Activated CD8-positive, alpha-beta T cell treated with anti-CD3 and anti-CD28 coated beads for 36 hours (primary cell): ENCODE measurements at regions not wholly inside any gene's neighbourhood (a gene's known extent, or its start where the extent isn't known, plus 50 kb on each side); places are given as distances from the start of the nearest gene placed in this dataset.

Source experiments
- ATAC-seq: fragments of 200-7000 bp; cut with Tn5 transposase; one replicate; pipeline ENCODE4 v1.10.0; 2021; ENCODE audit warnings: mild to moderate bottlenecking, moderate library complexity
- CTCF ChIA-PET: fragments of 350-600 bp; sonication (Branson Sonifier 250); formaldehyde crosslinking; loops from one replicate; lab custom pipeline; 2021; ENCODE audit warnings: antibody characterized with exemption; lab: Charles Lee
- POLR2A ChIA-PET: fragments of 350-600 bp; sonication (Branson Sonifier 250); formaldehyde crosslinking; loops from one replicate; lab custom pipeline; 2021; ENCODE audit warnings: antibody characterized with exemption; lab: Charles Lee
- DNase-seq: peaks from one replicate; pipeline ENCODE4 v3.0.0-alpha.2; 2020
- H3K27ac Mint-ChIP-seq: one replicate; pipeline ENCODE4 v1.8.0; 2021; ENCODE audit warnings: mild to moderate bottlenecking, mixed read lengths
- H3K27me3 Mint-ChIP-seq: one replicate; pipeline ENCODE4 v1.8.0; 2021; ENCODE audit warnings: mixed read lengths
- H3K36me3 Mint-ChIP-seq: one replicate; pipeline ENCODE4 v1.8.0; 2021; ENCODE audit warnings: low read depth, mixed read lengths
- H3K4me1 Mint-ChIP-seq: one replicate; pipeline ENCODE4 v1.8.0; 2021; ENCODE audit warnings: low read depth, mixed read lengths
- H3K4me3 Mint-ChIP-seq: one replicate; pipeline ENCODE4 v1.8.0; 2021; ENCODE audit warnings: mild to moderate bottlenecking, moderate library complexity, mixed read lengths
- H3K9me3 Mint-ChIP-seq: one replicate; pipeline ENCODE4 v1.8.0; 2021; ENCODE audit warnings: mixed read lengths
- CTCF ChIP-seq: fragments of 200-600 bp; IDR thresholded peaks from one replicate; pipeline ENCODE4 v1.8.0; 2022; ENCODE audit warnings: antibody characterized with exemption, mild to moderate bottlenecking
- intact Hi-C: fragments of 100-400 bp; cut with micrococcal nuclease; formaldehyde crosslinking; loops from one replicate; pipeline ENCODE4 v1.10.0; 2022

GRCh38 chr1:116852910-116853309 is 56.8 kb upstream of the PTGFRN start:
- DNase-seq (no peak), ATAC-seq (no peak)
- peaks cover 24% of the 10 kb centered on the region for H3K4me1 Mint-ChIP-seq
- CTCF ChIA-PET, result interaction anchor here (0.7 to 1.1 kb wide), 4 partner anchors 11 to 207 kb away, joined by 3 to 5 read pairs (median 4); partner anchors contain the start of gene TTF2
- intact Hi-C loops, result no loop called here
- H3K36me3 Mint-ChIP-seq, result no peaks in the 10 kb centered on the region
- H3K4me3 Mint-ChIP-seq, result no peak overlapping the region
- no peaks in the 10 kb centered on the region for H3K27me3 Mint-ChIP-seq
- H3K27ac Mint-ChIP-seq, result no peak overlapping the region
- TF ChIP-seq CTCF, result no peak
- no peaks in the 10 kb centered on the region for H3K9me3 Mint-ChIP-seq
- POLR2A ChIA-PET, result interaction anchor here (1.3 kb wide), 1 partner anchor 83 kb away, joined by 3 read pairs; no protein-coding TSS in a partner anchor

GRCh38 chr1:116853680-116854402 is 55.9 kb upstream of the PTGFRN start:
- Mint-ChIP-seq H3K4me3 (no peak overlapping the region), H3K4me1 (peaks cover 18% of the 10 kb centered on the region), H3K36me3 (no peaks in the 10 kb centered on the region), H3K27ac (no peak overlapping the region), H3K27me3 (no peaks in the 10 kb centered on the region), H3K9me3 (no peaks in the 10 kb centered on the region)
- ChIA-PET POLR2A (interaction anchor here (0.6 to 1.0 kb wide), 3 partner anchors 130 to 204 kb away, joined by 3 read pairs; no protein-coding TSS in a partner anchor), CTCF (interaction anchor here (0.7 to 1.2 kb wide), 10 partner anchors 11 to 206 kb away, joined by 3 to 5 read pairs (median 3); partner anchors contain the start of gene TTF2)
- ATAC-seq (peak; percentile 75), DNase-seq (no peak)
- no peak for TF ChIP-seq CTCF
- intact Hi-C loops, result no loop called here

- DNase-seq, result no peak
- CTCF ChIA-PET, result interaction anchor here (0.7 to 1.3 kb wide), 5 partner anchors 11 to 80 kb away, joined by 3 to 5 read pairs (median 3); no protein-coding TSS in a partner anchor
- H3K27me3 Mint-ChIP-seq, result no peaks in the 10 kb centered on the region
- POLR2A ChIA-PET, result interaction anchor here (0.6 to 1.0 kb wide), 3 partner anchors 129 to 204 kb away, joined by 3 read pairs; no protein-coding TSS in a partner anchor
- no peaks in the 10 kb centered on the region for H3K36me3 Mint-ChIP-seq
- no peak for ATAC-seq
- H3K4me1 Mint-ChIP-seq, result peaks cover 16% of the 10 kb centered on the region
- H3K4me3 Mint-ChIP-seq, result no peak overlapping the region
- TF ChIP-seq CTCF, result no peak
- no peak overlapping the region for H3K27ac Mint-ChIP-seq
- intact Hi-C loops, result no loop called here
- no peaks in the 10 kb centered on the region for H3K9me3 Mint-ChIP-seq
These were observed 55.4 kb upstream of the PTGFRN start for GRCh38 chr1:116854403-116854690.

- ChIA-PET POLR2A (interaction anchor here (0.6 kb wide), 1 partner anchor 135 kb away, joined by 3 read pairs; no protein-coding TSS in a partner anchor), CTCF (interaction anchor here (1.3 kb wide), 1 partner anchor 80 kb away, joined by 5 read pairs; no protein-coding TSS in a partner anchor)
- no peak for TF ChIP-seq CTCF
- Mint-ChIP-seq H3K27me3 (no peaks in the 10 kb centered on the region), H3K36me3 (no peaks in the 10 kb centered on the region), H3K27ac (no peak overlapping the region), H3K4me1 (peaks cover 16% of the 10 kb centered on the region), H3K4me3 (no peak overlapping the region), H3K9me3 (no peaks in the 10 kb centered on the region)
- DNase-seq (no peak), ATAC-seq (no peak)
- intact Hi-C loops, result no loop called here
These were observed 55.0 kb upstream of the PTGFRN start for GRCh38 chr1:116854716-116855115.

- Mint-ChIP-seq H3K36me3 (no peaks in the 10 kb centered on the region), H3K4me1 (peaks cover 16% of the 10 kb centered on the region), H3K27me3 (no peaks in the 10 kb centered on the region), H3K27ac (no peak overlapping the region), H3K9me3 (no peaks in the 10 kb centered on the region), H3K4me3 (no peak overlapping the region)
- no peak for TF ChIP-seq CTCF
- ChIA-PET POLR2A (no interaction called here), CTCF (interaction anchor here (1.0 to 1.5 kb wide), 4 partner anchors 27 to 369 kb away, joined by 3 to 5 read pairs (median 4); no protein-coding TSS in a partner anchor)
- intact Hi-C loops, result no loop called here
- ATAC-seq (no peak), DNase-seq (no peak)
These were observed 54.5 kb upstream of the PTGFRN start for GRCh38 chr1:116855191-116855619.
